Endodermal cell (in vitro differentiated cells): ENCODE measurements at regions not wholly inside any gene's neighbourhood (a gene's known extent, or its start where the extent isn't known, plus 50 kb on each side); places are given as distances from the start of the nearest gene placed in this dataset.

Experiments used
- DNase-seq: peaks from one replicate; pipeline ENCODE4 v3.0.0-alpha.2; 2017
- H3K27ac ChIP-seq: 2 replicates; pipeline ENCODE4 v1.5.1; 2013; ENCODE audit warnings: mild to moderate bottlenecking, low read depth, low read length, moderate library complexity
- H3K27me3 ChIP-seq: 2 replicates; pipeline ENCODE4 v1.6.1; 2013; ENCODE audit warnings: mild to moderate bottlenecking, low read length, moderate library complexity; ENCODE audit not compliant: insufficient read depth, control insufficient read depth, poor library complexity, severe bottlenecking
- H3K36me3 ChIP-seq: 2 replicates; pipeline ENCODE4 v1.7.0; 2013; ENCODE audit warnings: mild to moderate bottlenecking, low read length, moderate library complexity; ENCODE audit not compliant: control insufficient read depth, insufficient read depth
- H3K4me1 ChIP-seq: one replicate; pipeline ENCODE4 v1.7.0; 2013; ENCODE audit warnings: low read length; ENCODE audit not compliant: control insufficient read depth, insufficient read depth
- H3K4me3 ChIP-seq: 2 replicates; pipeline ENCODE4 v1.5.1; 2013; ENCODE audit warnings: mild to moderate bottlenecking, low read length, moderate library complexity
- H3K9ac ChIP-seq: 2 replicates; pipeline ENCODE4 v1.6.1; 2013; ENCODE audit warnings: mild to moderate bottlenecking, low read length, moderate library complexity; ENCODE audit not compliant: poor library complexity, severe bottlenecking; ENCODE audit errors: extremely low read depth
- H3K9me3 ChIP-seq: 2 replicates; pipeline ENCODE4 v1.6.1; 2013; ENCODE audit warnings: mild to moderate bottlenecking, low read length, moderate library complexity; ENCODE audit not compliant: control insufficient read depth
- H3K27ac Mint-ChIP-seq: 2 replicates; pipeline ENCODE4 v1.8.0; 2020; ENCODE audit warnings: mixed read lengths
- H3K27me3 Mint-ChIP-seq: 2 replicates; pipeline ENCODE4 v1.8.0; 2021; ENCODE audit warnings: mild to moderate bottlenecking, mixed read lengths; ENCODE audit not compliant: insufficient read depth
- H3K36me3 Mint-ChIP-seq: 2 replicates; pipeline ENCODE4 v1.8.0; 2020; ENCODE audit warnings: low read depth, mixed read lengths
- H3K4me1 Mint-ChIP-seq: 2 replicates; pipeline ENCODE4 v1.8.0; 2020; ENCODE audit warnings: mixed read lengths
- H3K4me3 Mint-ChIP-seq: 2 replicates; pipeline ENCODE4 v1.8.0; 2020; ENCODE audit warnings: mild to moderate bottlenecking, moderate library complexity, mixed read lengths
- H3K9me3 Mint-ChIP-seq: 2 replicates; pipeline ENCODE4 v1.8.0; 2020; ENCODE audit warnings: mild to moderate bottlenecking, mixed read lengths
- WGBS, 2 experiments: methylation state at CpG; one replicate each; pipeline versions ENCODE4 v1.1.5 to v1.1.7; 2013; ENCODE audit warnings: missing lambda C conversion rate in 2 of 2, mixed read lengths in 1 of 2; ENCODE audit not compliant: insufficient coverage in 1 of 2, insufficient read length in 1 of 2; 5-methylcytosine and 5-hydroxymethylcytosine counted together
- TF ChIP-seq, protein P1 (sequence below): fragments of 200-600 bp; sonication (generic); conservative IDR thresholded peaks from 2 replicates; pipeline ENCODE4 v1.5.0; 2021; ENCODE audit warnings: antibody characterized with exemption, mild to moderate bottlenecking

- Histone ChIP-seq H3K9me3 (no peaks in the 10 kb centered on the region), H3K27me3 (no peaks in the 10 kb centered on the region), H3K36me3 (no peaks in the 10 kb centered on the region), H3K4me3 (no peak overlapping the region), H3K9ac (no peak overlapping the region), H3K4me1 (no peaks in the 10 kb centered on the region), H3K27ac (no peak overlapping the region)
- DNase-seq = no peak
- TF ChIP-seq, protein P1, sequence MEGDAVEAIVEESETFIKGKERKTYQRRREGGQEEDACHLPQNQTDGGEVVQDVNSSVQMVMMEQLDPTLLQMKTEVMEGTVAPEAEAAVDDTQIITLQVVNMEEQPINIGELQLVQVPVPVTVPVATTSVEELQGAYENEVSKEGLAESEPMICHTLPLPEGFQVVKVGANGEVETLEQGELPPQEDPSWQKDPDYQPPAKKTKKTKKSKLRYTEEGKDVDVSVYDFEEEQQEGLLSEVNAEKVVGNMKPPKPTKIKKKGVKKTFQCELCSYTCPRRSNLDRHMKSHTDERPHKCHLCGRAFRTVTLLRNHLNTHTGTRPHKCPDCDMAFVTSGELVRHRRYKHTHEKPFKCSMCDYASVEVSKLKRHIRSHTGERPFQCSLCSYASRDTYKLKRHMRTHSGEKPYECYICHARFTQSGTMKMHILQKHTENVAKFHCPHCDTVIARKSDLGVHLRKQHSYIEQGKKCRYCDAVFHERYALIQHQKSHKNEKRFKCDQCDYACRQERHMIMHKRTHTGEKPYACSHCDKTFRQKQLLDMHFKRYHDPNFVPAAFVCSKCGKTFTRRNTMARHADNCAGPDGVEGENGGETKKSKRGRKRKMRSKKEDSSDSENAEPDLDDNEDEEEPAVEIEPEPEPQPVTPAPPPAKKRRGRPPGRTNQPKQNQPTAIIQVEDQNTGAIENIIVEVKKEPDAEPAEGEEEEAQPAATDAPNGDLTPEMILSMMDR = no peak
- peaks cover 7% of the 10 kb centered on the region for H3K9me3 Mint-ChIP-seq
- 90 to 91% methylated on average over 17 to 24 of the region's 24 CpGs for WGBS, 2 experiments
- H3K4me1 Mint-ChIP-seq = no peaks in the 10 kb centered on the region
- peaks cover 9% of the 10 kb centered on the region for H3K27me3 Mint-ChIP-seq
- H3K27ac Mint-ChIP-seq = no peak overlapping the region
- H3K4me3 Mint-ChIP-seq = no peak overlapping the region
- no peaks in the 10 kb centered on the region for H3K36me3 Mint-ChIP-seq
Observed at GRCh38 chr11:71325418-71326327, 73.3 kb upstream of the SHANK2 start.

- Mint-ChIP-seq H3K36me3 (no peaks in the 10 kb centered on the region), H3K4me1 (no peaks in the 10 kb centered on the region), H3K27me3 (peaks cover 7% of the 10 kb centered on the region), H3K9me3 (peaks cover 8% of the 10 kb centered on the region), H3K27ac (no peak overlapping the region), H3K4me3 (no peak overlapping the region)
- no peaks in the 10 kb centered on the region for H3K4me1 ChIP-seq
- TF ChIP-seq, protein P1 = no peak
- no peaks in the 10 kb centered on the region for H3K9me3 ChIP-seq
- no peak overlapping the region for H3K9ac ChIP-seq
- DNase-seq = no peak
- WGBS, 2 experiments = 90 to 94% methylated on average over 9 to 13 of the region's 13 CpGs
- H3K36me3 ChIP-seq = no peaks in the 10 kb centered on the region
- H3K4me3 ChIP-seq = no peak overlapping the region
- no peaks in the 10 kb centered on the region for H3K27me3 ChIP-seq
- H3K27ac ChIP-seq = no peak overlapping the region
Observed at GRCh38 chr11:71324788-71325417, 72.5 kb upstream of the SHANK2 start.

- H3K9ac ChIP-seq = no peak overlapping the region
- H3K27ac Mint-ChIP-seq = no peak overlapping the region
- H3K27me3 ChIP-seq = no peaks in the 10 kb centered on the region
- peaks cover 13% of the 10 kb centered on the region for H3K9me3 Mint-ChIP-seq
- no peak overlapping the region for H3K4me3 Mint-ChIP-seq
- no peak for DNase-seq
- TF ChIP-seq, protein P1 = no peak
- no peaks in the 10 kb centered on the region for H3K4me1 ChIP-seq
- peaks cover 4% of the 10 kb centered on the region for H3K27me3 Mint-ChIP-seq
- H3K27ac ChIP-seq = no peak overlapping the region
- no peaks in the 10 kb centered on the region for H3K36me3 Mint-ChIP-seq
- peaks cover 4% of the 10 kb centered on the region for H3K9me3 ChIP-seq
- H3K36me3 ChIP-seq = no peaks in the 10 kb centered on the region
- no peaks in the 10 kb centered on the region for H3K4me1 Mint-ChIP-seq
- WGBS, 2 experiments = 89 to 93% methylated on average over 10 to 11 of the region's 11 CpGs
- no peak overlapping the region for H3K4me3 ChIP-seq
Observed at GRCh38 chr11:71323876-71324526, 71.6 kb upstream of the SHANK2 start.
